Gastroesophageal sphincter (tissue), 3 donors: ENCODE measurements at regions not wholly inside any gene's neighbourhood (a gene's known extent, or its start where the extent isn't known, plus 50 kb on each side); places are given as distances from the start of the nearest gene placed in this dataset.

Source experiments
- EP300 ChIP-seq: sonication (generic); formaldehyde crosslinking; IDR thresholded peaks from one replicate; pipeline ENCODE4 v1.6.1; 2017; ENCODE audit warnings: antibody characterized with exemption, mild to moderate bottlenecking
- POLR2A ChIP-seq, 2 donors: fragments of 450-650 bp; IDR thresholded peaks; one replicate each; pipeline ENCODE4 v1.6.1; 2017; ENCODE audit warnings: antibody characterized with exemption in 2 of 2, mild to moderate bottlenecking in 2 of 2, moderate library complexity in 1 of 2
- POLR2AphosphoS5 ChIP-seq: sonication (generic); formaldehyde crosslinking; IDR thresholded peaks from one replicate; pipeline ENCODE4 v1.6.1; 2017; ENCODE audit warnings: antibody characterized with exemption
- TF ChIP-seq, protein P1 (sequence below), 4 experiments: fragments of 200-600 bp in 2 of 4; fragments of 450-650 bp in 2 of 4; sonication (generic) in 1 of 4; IDR thresholded peaks; one replicate each; pipeline ENCODE4 v1.5.1; 2017 to 2019; ENCODE audit warnings: antibody characterized with exemption in 4 of 4, mild to moderate bottlenecking in 2 of 4, moderate library complexity in 2 of 4

DNA sequence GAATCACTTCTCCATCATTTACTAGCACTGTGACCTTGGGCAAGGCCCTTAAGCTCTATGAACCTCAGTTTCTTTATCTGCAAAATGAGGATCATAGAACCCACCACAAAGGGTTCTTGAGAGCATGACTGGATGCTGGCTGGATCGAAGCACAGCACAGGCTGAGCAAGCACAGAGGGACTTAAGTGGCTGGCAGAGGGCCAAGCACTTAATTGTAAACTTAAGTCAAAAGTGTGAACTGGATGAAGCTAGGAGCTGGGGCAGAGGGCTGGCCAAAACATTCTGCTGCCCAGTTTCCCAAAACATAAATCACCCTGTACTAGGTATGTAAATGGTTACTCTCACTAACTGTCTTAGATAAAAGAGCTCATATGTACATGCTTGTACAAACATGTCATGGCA lies 112.3 kb upstream of the WWC1 start:
- TF ChIP-seq POLR2AphosphoS5, result peak; percentile 39
- TF ChIP-seq, protein P1, sequence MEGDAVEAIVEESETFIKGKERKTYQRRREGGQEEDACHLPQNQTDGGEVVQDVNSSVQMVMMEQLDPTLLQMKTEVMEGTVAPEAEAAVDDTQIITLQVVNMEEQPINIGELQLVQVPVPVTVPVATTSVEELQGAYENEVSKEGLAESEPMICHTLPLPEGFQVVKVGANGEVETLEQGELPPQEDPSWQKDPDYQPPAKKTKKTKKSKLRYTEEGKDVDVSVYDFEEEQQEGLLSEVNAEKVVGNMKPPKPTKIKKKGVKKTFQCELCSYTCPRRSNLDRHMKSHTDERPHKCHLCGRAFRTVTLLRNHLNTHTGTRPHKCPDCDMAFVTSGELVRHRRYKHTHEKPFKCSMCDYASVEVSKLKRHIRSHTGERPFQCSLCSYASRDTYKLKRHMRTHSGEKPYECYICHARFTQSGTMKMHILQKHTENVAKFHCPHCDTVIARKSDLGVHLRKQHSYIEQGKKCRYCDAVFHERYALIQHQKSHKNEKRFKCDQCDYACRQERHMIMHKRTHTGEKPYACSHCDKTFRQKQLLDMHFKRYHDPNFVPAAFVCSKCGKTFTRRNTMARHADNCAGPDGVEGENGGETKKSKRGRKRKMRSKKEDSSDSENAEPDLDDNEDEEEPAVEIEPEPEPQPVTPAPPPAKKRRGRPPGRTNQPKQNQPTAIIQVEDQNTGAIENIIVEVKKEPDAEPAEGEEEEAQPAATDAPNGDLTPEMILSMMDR (IDR thresholded peaks at IDR 0.05), result no peak
- no peak for TF ChIP-seq EP300
- TF ChIP-seq POLR2A (IDR thresholded peaks at IDR 0.05), result no peak
